ENCODE measurements at regions not wholly inside any gene's neighbourhood (a gene's known extent, or its start where the extent isn't known, plus 50 kb on each side); places are given as distances from the start of the nearest gene placed in this dataset.

- DNase-seq (ENCODE audit: missing footprints) = no peak
- ATAC-seq = no peak
- intact Hi-C loops (cut with DNase I) = no loop called here
These were observed 244.5 kb downstream of the ADGRL2 start for GRCh38 chr1:82045221-82045620.

- ATAC-seq (no peak), DNase-seq (ENCODE audit: missing footprints) (no peak)
- intact Hi-C loops (cut with DNase I) = no loop called here
These were observed 243.8 kb downstream of the ADGRL2 start for GRCh38 chr1:82044536-82044935.

GRCh38 chr1:82044111-82044510, 243.4 kb downstream of the ADGRL2 start:
- no peak for ATAC-seq
- DNase-seq (ENCODE audit: missing footprints) = no peak
- intact Hi-C loops (cut with DNase I) = no loop called here

GRCh38 chr1:82042306-82043060, 241.7 kb downstream of the ADGRL2 start:
- no peak for DNase-seq (ENCODE audit: missing footprints)
- ATAC-seq = no peak
- intact Hi-C loops (cut with DNase I) = no loop called here

Data from Right ventricle myocardium inferior (tissue), 1 donor.